ENCODE measurements at regions not wholly inside any gene's neighbourhood (a gene's known extent, or its start where the extent isn't known, plus 50 kb on each side); places are given as distances from the start of the nearest gene placed in this dataset.

DNA sequence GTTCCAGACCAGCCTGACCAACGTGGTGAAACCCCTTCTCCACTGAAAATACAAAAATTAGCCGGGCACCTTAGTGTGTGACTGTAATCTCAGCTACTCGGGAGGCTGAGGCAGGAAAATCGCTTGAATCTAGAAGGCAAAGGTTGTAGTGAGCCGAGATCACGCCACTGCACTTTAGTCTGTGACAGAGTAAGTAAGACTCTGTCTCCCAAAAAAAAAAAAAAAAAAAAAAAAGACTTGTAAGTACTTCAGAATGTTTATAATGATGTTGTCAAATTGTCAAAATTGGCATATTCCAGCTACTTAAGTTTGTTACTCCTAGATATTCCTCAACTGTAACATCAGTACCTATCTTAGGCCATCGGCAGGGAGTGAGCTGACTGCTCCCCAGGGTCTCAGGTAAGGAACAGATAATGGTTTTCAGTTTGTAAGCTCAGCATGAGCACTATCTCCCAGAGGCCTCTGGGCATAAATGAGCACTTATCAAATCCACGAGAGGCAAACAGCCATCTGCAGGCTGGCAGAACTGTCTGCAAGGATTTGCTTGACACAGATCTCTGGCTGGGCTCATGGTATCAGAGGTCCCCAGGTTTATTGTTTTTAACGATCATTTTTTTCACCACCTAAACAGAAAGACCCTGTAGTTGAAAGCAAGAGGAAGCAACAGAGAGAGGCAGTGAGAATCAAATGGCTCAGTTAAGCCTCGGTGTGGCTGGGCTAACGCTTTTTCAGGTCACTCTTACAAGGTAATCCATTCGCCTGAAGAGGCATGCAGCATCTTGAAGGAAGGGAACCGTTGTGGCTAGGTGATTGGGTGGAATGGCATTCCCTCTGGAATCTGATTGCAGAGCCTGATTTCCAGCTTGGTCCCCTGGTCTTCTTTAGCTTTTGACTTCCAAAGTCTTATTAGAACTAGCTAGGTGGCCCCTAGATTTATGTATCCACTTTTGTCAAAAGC is 115.9 kb downstream of the LY86 start:
- no peak for DNase-seq (ENCODE audit: low spot score)

DNA sequence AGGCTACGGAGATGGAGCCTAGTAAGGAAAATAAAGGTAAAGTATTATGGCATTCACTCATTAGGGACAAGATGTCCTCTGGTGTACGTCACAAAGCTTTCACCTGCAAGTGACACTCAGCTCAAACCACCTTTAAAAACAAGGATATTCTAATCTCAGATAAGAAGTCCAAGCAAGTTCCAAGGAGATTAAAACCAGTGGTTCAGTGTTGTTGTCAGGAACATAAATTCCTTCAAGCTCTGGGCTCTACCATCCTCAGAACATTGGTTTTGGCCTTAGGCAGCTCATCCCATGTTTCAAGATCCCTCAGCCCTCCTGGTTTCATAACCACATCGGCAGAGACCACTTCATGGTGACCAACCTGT is 116.5 kb downstream of the LY86 start:
- no peak for DNase-seq (ENCODE audit: low spot score)

DNA sequence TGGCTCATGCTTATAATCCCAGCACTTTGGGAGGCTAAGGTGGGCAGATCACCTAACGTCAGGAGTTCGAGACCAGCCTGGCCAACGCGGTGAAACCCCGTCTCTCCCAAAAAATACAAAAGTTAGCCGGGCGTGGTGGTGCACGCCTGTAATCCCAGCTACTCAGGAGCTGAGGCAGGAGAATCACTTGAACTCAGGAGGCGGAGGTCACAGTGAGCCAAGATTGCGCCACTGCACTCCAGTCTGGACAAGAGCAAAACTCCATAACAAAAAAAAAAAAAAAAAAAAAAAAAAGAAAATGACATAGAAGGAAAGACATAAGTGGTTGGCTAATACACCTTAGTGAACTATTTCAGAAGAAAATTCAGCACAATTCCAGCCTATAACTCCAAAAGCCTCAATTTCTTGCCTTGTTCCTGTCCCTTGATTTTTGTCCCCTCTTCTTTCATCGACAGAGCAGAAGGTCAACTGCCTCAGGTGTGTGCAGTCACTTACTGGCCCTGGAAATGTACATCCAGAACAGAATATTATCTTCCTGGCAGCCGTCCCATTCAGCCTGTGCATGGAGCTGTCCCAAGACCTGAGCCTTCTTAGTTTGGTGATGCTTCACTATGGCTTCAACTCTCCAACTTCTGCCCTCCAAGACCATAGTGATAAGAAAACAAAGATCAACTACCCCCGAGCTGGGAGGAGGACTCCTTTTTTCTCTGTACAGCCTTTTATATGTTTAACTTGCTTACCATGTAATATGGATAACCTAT is 117.6 kb downstream of the LY86 start:
- no peak for DNase-seq (ENCODE audit: low spot score)

DNA sequence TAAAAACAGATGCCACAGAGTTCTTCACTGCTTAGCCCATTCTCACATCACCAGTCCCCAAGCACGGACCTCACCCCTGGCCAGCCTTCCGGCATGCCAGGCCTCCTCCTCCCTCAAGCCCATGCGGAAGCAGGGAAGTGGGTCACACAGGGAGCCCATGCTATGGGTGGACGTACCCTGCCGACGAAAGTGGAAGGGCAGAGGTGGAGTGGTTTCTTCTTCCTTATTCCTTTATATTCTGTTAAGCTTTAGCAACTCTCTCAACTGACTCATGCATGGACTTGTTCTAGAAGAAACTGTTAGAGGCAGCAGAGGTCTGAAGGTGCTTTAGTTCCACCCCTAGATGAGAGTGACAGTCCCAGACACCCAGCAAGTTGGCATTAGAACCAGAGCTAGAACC is 118.6 kb downstream of the LY86 start:
- no peak for DNase-seq (ENCODE audit: low spot score)

DNA sequence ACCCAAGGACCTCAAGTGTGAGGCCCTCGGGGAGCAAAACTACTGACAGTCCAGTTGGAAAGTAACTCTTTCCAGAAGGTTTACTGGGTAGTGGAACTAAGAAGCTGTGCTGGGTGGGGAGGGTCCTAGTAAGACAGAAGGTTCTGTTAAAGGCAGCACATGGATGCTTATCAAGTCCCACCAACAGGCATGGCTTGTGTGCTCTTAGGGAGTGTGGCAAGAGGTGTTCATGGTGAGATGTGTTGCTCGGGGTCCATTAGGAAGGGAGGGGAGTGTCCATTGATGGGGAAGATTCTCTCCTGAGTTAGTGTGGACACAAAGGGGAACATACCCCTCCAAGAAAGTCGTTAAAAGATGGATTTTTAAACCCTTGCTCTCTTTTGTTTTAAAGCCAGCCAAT is 120.6 kb downstream of the LY86 start:
- DNase-seq (ENCODE audit: low spot score): no peak

DNA sequence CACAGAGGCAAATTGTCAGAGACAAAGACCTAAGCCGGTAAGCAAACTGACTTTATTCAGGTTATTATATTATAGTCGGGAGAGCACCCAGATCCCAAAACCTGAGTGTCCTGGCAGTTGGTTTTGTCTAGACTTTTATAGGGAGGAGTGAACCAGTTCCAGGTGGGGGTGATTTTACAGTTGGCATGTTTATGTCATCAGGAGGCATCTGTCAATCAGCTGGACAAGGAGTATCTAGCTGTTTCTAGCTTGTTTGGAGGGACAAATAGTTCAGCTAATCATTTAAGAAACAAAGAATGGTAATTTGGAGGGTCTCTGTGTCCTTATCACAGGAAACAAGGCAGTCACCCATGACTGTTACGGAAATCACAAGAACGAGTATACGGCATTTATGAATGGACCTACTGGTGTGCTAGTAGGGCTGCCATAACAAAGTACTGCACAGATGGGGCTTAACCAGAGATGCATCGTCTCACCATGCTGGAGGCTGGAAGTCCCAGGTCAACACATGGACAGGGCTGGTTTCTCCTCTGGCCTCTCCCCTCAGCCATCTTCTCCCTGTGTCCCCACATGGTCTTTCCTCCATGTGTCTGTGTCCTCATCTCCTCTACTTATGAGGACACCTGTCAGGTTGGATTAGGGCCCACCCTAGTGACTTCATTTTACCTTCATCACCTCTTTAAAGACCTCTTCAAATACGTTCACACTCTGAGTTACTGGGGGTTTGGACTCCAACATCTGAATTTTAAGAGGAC is 122.7 kb downstream of the LY86 start:
- DNase-seq (ENCODE audit: low spot score): no peak

DNA sequence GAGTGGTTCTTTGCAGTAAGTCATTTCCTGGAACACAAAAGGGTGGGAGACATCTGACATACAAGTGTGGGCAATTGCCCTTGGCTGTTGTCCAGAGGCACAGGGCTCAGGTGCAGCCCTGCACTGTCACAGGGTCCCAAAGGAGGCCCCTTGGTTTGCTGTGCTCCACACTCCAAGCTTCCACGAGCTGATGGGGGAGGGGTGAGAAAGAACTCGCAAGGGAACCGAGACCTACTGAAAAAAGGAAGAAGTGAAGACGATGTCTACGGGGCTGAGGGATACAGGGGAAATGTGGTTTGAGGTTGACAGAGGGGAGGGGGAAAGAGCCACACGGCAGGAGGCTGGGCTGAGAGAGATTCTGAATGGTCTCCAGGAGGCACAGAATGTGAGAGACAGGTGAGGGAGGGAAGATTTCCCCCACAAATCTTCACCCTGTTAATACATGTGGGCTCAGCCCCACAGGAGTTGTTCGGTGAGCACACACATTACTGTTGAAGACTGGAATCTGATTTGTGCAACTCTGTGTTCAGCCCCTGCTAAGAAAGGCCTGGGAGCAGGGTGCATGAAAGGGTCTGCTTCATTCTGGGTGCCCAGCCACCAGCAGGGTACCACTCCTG is 123.4 kb downstream of the LY86 start:
- DNase-seq (ENCODE audit: low spot score): no peak

DNA sequence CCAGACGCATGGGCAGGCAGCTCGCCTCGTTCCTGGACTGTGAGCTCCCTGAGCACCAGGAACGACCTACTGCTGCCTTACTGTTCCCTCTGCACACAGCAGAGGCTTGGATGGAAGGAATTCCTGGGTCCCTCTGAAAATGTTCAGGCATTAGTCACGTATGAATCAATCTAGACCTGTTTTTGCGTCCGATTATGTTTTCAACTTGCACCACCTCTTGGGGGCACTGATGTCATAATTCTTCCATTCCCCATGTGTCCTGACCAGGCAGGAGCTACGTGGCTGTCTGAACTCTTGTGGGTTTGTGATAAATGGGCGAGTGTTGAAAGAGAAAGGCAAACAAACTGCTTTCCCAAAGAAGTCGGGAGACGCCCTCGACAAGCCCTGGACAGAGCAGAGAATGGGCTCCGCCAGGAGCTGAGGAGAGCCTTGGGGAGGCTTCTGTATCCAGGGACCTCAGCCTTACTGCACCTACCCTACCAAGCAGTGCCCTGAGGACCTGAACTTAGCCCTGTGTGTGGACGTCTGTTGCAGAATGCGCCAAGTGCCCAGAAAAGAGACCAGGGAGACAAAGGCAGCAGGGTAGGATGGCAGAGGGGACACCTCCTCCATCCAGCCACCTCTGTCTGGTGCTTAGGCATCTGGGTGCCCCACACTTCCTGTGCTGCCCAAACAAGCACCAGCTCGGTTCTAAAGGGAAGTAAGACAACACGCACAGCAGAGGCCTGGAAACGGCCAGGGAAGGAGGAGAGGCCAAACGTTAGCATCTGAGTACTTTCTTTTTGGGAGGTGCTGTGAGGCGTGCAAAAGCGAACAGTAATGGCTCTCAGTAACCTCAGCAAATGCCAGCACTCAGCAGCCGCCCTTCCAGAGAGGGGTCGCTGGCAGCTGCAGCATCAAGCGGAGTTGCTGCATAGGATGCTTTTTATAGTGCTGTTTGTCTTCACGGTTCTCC is 124.2 kb downstream of the LY86 start:
- peak; percentile 56 for DNase-seq (ENCODE audit: low spot score)

DNA sequence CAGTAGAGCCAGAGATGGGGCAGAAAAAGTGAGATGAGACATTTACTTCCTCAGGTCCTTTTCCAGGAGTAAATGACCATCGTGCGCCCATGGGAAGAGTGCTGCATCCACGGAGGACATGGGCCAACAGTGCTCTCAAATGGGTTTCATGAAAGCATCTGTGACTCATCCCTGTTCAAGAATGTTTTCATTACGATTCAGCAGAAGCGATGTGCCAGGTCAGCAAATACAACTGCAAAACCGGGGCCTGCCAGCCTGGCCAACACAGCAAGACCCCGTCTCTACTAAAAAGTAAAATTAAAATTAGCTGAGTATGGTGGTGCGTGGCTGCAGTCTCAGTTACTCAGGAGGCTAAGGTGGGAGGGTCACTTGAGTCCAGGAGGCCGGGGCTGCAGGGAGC is 125.1 kb downstream of the LY86 start:
- DNase-seq (ENCODE audit: low spot score): peak; percentile 61

DNA sequence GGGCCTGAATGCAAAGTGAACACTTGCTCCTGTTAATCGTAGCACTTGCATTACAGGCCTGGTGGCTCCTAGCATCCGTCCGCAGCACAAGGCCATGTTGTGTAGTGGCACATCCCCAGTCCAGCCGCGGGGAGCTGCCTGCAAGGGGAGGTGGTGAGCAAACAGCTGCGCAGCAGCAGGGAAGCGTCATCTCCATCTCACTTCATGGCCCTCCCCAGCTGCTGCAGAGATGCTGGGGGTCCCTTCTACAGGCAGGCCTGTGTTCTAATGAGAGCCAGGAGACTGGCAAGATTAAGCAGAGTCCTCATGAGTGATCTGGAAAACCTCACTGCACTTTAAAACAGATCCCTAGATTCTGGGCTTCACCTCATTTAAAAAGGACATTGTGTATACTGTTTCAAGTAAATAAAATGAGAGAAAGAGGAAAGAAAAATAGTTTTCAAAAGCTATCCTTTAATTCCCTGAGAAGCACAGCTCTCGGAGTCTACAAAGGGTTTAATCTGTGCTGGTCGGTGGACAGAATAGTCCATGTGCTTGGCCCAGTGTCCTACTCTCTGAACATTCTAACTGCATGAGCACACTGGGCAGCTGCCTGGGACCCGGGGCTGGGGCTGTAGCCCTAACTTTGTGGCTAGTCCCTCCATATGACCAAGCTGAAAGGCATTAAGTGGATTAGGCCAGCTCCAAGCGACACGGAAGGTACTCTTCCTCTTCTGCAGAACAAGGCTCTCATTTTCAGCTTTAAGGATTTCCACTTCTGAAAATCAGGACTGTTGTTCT is 125.8 kb downstream of the LY86 start:
- DNase-seq (ENCODE audit: low spot score): peak; percentile 95

DNA sequence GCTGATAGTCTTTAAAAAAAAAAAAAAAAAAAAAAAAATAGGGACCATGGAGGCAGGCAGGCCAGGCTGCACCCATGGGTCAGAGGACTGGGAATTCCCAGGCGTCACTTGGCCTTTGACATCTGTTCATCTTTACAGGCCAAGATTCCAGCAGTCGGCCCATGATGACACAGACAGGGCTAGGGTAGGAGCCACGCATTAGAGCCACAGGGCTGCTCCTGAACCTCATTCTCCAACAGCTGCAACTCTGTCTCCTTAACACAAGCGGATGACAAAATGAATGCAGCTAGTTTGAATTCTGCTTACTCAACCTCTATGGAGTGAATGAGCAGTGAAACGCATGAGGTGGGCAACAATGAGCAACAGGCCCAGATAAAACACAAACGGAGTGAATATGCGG is 126.4 kb downstream of the LY86 start:
- no peak for DNase-seq (ENCODE audit: low spot score)

DNA sequence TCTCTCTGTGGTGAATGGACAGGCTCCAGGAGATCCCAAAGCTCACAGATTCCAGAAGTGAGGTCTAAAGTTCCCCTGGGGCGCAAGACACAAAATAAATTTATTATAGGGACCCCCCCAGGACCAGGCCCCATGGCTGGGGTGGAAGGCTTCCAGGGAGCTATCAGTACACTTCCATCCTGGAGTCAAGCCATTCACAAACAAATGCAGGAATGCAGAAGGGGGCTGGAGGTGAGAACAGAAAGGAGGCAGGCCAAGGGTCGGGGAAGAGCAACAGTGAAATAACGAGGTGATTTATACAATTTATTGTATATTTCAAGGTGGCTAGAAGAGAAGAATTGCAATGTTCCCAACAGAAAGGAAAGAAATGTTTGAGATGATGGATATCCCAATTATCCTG is 126.9 kb downstream of the LY86 start:
- DNase-seq (ENCODE audit: low spot score): no peak

DNA sequence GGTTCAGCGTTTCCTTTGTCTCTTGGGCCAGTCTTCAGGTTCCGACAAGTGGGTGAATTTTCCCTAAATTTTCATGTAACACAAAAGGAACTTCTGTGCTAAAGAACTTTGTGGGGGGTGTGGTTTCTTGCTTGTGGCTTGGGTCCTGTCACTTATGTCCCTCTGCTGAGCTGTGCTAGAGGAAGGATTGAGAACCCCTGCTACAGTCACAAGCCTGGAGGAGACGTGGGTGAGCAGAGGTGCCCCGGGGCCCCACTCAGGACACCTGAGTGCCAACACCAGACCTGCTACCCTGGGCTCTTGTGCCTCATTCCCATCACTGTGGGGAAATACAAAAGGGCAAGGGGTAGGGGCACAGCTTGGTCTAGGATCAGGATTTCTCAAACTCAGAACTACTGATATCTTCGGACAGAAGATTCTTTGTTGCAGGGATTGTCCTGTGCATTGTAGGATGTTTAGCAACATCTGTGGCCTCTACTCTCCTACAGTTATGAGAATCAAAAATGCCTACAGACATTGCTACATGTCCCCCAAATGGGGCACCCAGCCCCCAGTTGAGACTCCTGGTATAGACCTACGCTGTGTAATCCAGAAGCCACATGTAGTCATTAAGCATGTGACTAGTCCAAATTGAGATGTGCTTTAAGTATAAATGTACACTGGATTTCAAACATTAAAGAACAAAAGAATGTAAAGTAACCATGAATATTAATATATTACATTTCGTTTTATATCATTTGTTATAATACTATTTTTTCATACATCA is 128.7 kb downstream of the LY86 start:
- DNase-seq (ENCODE audit: low spot score): no peak

DNA sequence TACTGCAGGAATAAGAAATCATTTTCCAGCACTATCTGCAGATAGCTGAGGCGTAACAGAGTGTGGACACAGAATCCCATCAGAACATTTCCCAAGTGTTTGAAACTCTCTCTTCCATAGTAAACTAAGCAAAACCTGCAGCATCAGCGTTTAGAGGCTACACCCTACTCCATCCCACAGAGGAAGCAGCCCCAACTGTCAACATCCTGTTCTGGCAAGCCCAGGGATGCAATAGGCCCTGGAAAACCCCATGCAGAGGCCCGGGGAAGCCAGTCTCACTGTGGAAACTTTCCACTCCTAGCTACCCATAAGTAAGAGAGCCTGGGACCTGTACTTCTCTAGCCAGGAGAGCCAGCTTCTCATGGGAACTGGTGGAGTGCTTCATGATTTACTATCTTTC is 129.4 kb downstream of the LY86 start:
- peak; percentile 56 for DNase-seq (ENCODE audit: low spot score)

DNA sequence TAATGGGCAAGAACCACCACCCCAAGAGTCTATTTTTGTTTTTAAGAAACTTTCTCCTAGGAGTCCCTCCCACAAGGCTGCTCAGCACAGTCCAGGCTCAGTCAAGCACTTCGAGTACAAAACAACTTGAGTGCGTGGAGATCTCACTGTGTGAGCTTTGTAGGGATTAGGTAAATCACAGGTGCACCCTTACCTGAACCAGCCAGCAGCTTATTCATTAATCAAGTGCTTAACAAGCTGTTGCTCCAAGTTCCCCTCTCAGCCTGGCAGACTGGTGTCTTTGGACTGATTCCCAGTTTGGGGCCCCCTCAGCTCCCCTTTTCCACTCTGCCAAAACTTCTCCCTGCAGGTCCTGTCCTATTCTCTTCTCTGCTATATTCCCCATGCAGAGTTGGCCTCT is 133.1 kb downstream of the LY86 start:
- no peak for DNase-seq (ENCODE audit: low spot score)

DNA sequence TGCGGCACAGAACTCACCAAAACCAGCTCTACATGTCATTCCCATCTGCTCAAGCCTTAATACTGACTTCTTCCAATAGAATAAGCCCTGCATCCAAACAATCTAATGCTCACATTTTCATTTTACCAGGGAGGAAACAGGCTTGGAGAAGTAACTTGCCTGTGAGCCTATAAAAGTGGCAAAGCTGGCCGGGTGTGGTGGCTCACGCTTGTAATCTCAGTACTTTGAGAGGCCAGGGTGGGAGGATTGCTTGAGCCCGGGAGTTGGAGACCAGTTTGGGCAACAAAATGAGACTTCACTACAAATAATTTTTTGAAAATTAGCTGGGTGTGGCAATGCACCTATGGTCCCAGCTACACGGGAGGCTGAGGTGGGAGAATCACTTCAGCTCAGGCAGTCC is 133.7 kb downstream of the LY86 start:
- no peak for DNase-seq (ENCODE audit: low spot score)

DNA sequence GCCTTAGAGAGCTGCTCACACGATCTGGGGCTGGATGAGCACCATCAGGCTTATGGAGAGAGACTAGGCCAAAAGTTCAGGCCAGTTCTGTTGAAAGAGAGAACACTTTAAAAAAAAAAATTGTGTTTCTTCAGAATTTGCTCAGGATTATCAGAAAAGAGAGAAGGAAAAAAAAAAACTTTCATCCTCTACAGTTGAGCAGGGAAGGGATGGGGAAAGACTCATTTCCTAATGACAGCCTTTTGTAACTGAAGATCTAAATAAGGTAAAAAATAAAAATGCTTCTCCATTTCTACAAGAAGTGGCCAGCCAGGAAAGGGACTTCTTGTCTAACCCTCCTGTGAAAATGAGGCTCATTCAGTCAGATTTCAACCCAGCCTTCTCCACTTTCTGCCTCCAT is 134.8 kb downstream of the LY86 start:
- DNase-seq (ENCODE audit: low spot score): no peak

DNA sequence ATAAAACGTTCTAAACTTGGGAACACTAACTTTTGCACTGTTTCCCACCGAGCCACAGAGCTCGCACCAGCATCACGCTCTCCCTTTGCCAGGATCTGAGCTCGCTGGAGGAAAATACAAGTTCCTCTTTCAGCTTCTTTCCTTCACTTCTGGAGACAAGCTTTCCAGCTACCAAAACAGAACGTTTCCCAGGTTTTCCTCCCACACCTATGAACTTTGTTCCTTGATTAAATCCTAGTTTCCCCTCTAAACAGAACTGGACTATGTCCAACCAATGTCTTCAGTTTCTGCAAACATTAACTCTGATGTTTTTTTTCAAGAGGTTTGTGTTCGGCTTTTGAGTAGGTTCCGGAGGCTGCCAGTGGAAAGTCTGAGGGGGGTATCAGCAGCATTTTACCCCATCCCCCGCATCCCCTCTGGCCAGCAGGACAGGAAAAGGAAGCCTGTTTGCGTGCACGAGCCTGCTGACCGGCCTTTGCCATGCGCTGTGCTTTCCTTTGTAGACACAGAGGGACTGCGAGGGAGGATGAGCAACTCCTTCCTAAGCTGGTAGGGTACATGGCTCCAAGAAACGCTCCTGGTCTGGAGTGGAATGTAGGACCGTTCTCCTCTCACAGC is 135.5 kb downstream of the LY86 start:
- DNase-seq (ENCODE audit: low spot score): no peak

Measured in umbilical cord (tissue), 1 donor.